Fibroblast of lung (primary cell): ENCODE measurements at regions not wholly inside any gene's neighbourhood (a gene's known extent, or its start where the extent isn't known, plus 50 kb on each side); places are given as distances from the start of the nearest gene placed in this dataset.

Experiments used
- CTCF ChIP-seq, 2 donors: IDR thresholded peaks in 1 of 2; conservative IDR thresholded peaks in 1 of 2; 1 replicate in 1 of 2; 2 replicates in 1 of 2; pipeline ENCODE4 v1.5.1; 2011 to 2012; ENCODE audit warnings: low read length in 2 of 2, control low read depth in 1 of 2, inconsistent platforms in 1 of 2, low read depth in 1 of 2, mild to moderate bottlenecking in 1 of 2
- EZH2 ChIP-seq: IDR thresholded peaks from 2 replicates; pipeline ENCODE4 v1.5.1; 2012; ENCODE audit warnings: low read length, control low read depth, mild to moderate bottlenecking; ENCODE audit errors: missing control alignments

GRCh38 chr7:23918856-23919255, 208.8 kb downstream of the STK31 start:
- TF ChIP-seq EZH2, result no peak
- TF ChIP-seq CTCF (conservative IDR thresholded peaks at IDR 0.05 in 1 of 2, IDR thresholded peaks at IDR 0.05 in 1 of 2; ENCODE audit: low read depth in 1 of 2, low read length in 2 of 2), result no peak
